SK-N-SH (cell line): ENCODE measurements at regions not wholly inside any gene's neighbourhood (a gene's known extent, or its start where the extent isn't known, plus 50 kb on each side); places are given as distances from the start of the nearest gene placed in this dataset.

Experiments used
- CTCF ChIA-PET: fragments of 300-600, 350-600 bp; formaldehyde crosslinking; extraction: SDS; loops from one replicate; lab custom pipeline; 2021; lab: Yijun Ruan, JAX
- POLR2A ChIA-PET: fragments of 350-600 bp; sonication (Branson Sonifier 250); formaldehyde crosslinking; extraction: SDS; loops from one replicate; lab custom pipeline; 2020; ENCODE audit warnings: antibody characterized with exemption, inconsistent platforms; lab: Yijun Ruan, JAX
- DNase-seq: peaks from one replicate; pipeline ENCODE4 v3.0.0; 2012
- H2AFZ ChIP-seq: fragments of 200-600 bp; sonication (generic); 2 replicates; pipeline ENCODE4 v1.8.1; 2016; ENCODE audit warnings: antibody characterized with exemption, mild to moderate bottlenecking, low read depth
- H3F3A ChIP-seq: fragments of 200-600 bp; sonication (generic); replicated peaks from 2 replicates; pipeline ENCODE3; 2016; ENCODE audit warnings: antibody characterized with exemption, mild to moderate bottlenecking; ENCODE audit not compliant: insufficient read depth
- H3K27ac ChIP-seq, 2 experiments: fragments of 200-500 bp in 1 of 2; fragments of 200-600 bp in 1 of 2; sonication (Bioruptor generic) in 1 of 2; sonication (generic), shearing (Covaris generic) in 1 of 2; 2 replicates each; pipeline versions ENCODE4 v1.5.1 to v1.6.1; 2014 to 2016; ENCODE audit warnings: low read depth in 2 of 2, inconsistent platforms in 1 of 2, low read length in 1 of 2, mild to moderate bottlenecking in 1 of 2, mixed read lengths in 1 of 2
- H3K27me3 ChIP-seq: fragments of 200-600 bp; sonication (generic), shearing (Covaris generic); 2 replicates; pipeline ENCODE4 v1.6.1; 2016; ENCODE audit warnings: mixed run types; ENCODE audit not compliant: insufficient read depth
- H3K36me3 ChIP-seq, 2 experiments: fragments of 200-500 bp in 1 of 2; fragments of 200-600 bp in 1 of 2; sonication (Bioruptor generic) in 1 of 2; sonication (generic) in 1 of 2; replicated peaks in 1 of 2; 2 replicates each; pipeline versions ENCODE3 to v1.5.1; 2014 to 2016; ENCODE audit warnings: low read length in 1 of 2, mild to moderate bottlenecking in 1 of 2; ENCODE audit not compliant: insufficient read depth in 2 of 2, control insufficient read depth in 1 of 2
- H3K4me1 ChIP-seq, 2 experiments: fragments of 200-500 bp in 1 of 2; fragments of 200-600 bp in 1 of 2; sonication (Bioruptor generic) in 1 of 2; sonication (generic), shearing (Covaris generic) in 1 of 2; 2 replicates each; pipeline versions ENCODE4 v1.5.1 to v1.6.1; 2014 to 2016; ENCODE audit warnings: low read depth in 1 of 2, low read length in 1 of 2, mixed run types in 1 of 2; ENCODE audit not compliant: insufficient read depth in 2 of 2, control insufficient read depth in 1 of 2
- H3K4me2 ChIP-seq: fragments of 200-600 bp; sonication (generic), shearing (Covaris generic); 2 replicates; pipeline ENCODE4 v1.6.1; 2017; ENCODE audit warnings: mixed run types
- H3K4me3 ChIP-seq, 2 experiments: fragments of 200-500 bp in 1 of 2; fragments of 200-600 bp in 1 of 2; sonication (Bioruptor generic) in 1 of 2; sonication (generic), shearing (Covaris generic) in 1 of 2; 2 replicates each; pipeline versions ENCODE4 v1.5.1 to v1.8.1; 2014 to 2016; ENCODE audit warnings: low read depth in 2 of 2, inconsistent platforms in 1 of 2, low read length in 1 of 2, mild to moderate bottlenecking in 1 of 2, mixed read lengths in 1 of 2, moderate library complexity in 1 of 2
- H3K79me2 ChIP-seq: fragments of 200-600 bp; sonication (generic); 2 replicates; pipeline ENCODE4 v1.8.1; 2017; ENCODE audit warnings: mild to moderate bottlenecking; ENCODE audit not compliant: insufficient read depth
- H3K9ac ChIP-seq: fragments of 200-600 bp; sonication (generic); 2 replicates; pipeline ENCODE4 v1.6.1; 2017; ENCODE audit warnings: mixed run types
- H3K9me2 ChIP-seq: fragments of 200-600 bp; sonication (generic); 2 replicates; pipeline ENCODE4 v1.6.1; 2017; ENCODE audit warnings: mixed run types
- H3K9me3 ChIP-seq: fragments of 200-600 bp; sonication (generic); 2 replicates; pipeline ENCODE4 v1.6.1; 2017; ENCODE audit warnings: mixed run types, mild to moderate bottlenecking, moderate library complexity
- H4K20me1 ChIP-seq: fragments of 200-600 bp; sonication (generic); 2 replicates; pipeline ENCODE4 v1.6.1; 2017; ENCODE audit warnings: mild to moderate bottlenecking, mixed run types; ENCODE audit not compliant: insufficient read depth
- CHD2 ChIP-seq: fragments of 150-350 bp; IDR thresholded peaks from 2 replicates; pipeline ENCODE4 v1.6.1; 2018; ENCODE audit warnings: low read length; ENCODE audit not compliant: partially characterized antibody
- ELF1 ChIP-seq: IDR thresholded peaks from 2 replicates; pipeline ENCODE4 v1.4.0; 2012
- EP300 ChIP-seq, 2 experiments: IDR thresholded peaks; 2 replicates each; pipeline versions ENCODE4 v1.4.0 to v1.6.1; 2012; ENCODE audit warnings: borderline replicate concordance in 1 of 2, low read depth in 1 of 2, low read length in 1 of 2
- EZH2phosphoT487 ChIP-seq: fragments of 200-600 bp; sonication (generic); IDR thresholded peaks from 2 replicates; pipeline ENCODE4 v1.6.1; 2017; ENCODE audit warnings: low read depth, mixed run types, mild to moderate bottlenecking, antibody characterized with exemption, moderate library complexity, borderline replicate concordance
- FOSL2 ChIP-seq: IDR thresholded peaks from 2 replicates; pipeline ENCODE4 v1.4.0; 2012; ENCODE audit warnings: low read depth, mild to moderate bottlenecking, moderate library complexity, borderline replicate concordance
- FOXJ3 ChIP-seq: sonication (generic); formaldehyde crosslinking; IDR thresholded peaks from 2 replicates; pipeline ENCODE4 v1.5.1; 2020; ENCODE audit warnings: mild to moderate bottlenecking, missing genetic modification reagents
- GABPA ChIP-seq: IDR thresholded peaks from 2 replicates; pipeline ENCODE4 v1.4.0; 2012; ENCODE audit warnings: low read depth, mild to moderate bottlenecking
- JUND ChIP-seq: IDR thresholded peaks from 2 replicates; pipeline ENCODE4 v1.4.0; 2012
- MXI1 ChIP-seq: IDR thresholded peaks from 2 replicates; pipeline ENCODE4 v1.6.1; 2012; ENCODE audit warnings: mild to moderate bottlenecking, low read depth, low read length, improper control_type of control experiment
- NFIC ChIP-seq: IDR thresholded peaks from 2 replicates; pipeline ENCODE4 v1.4.0; 2012; ENCODE audit warnings: borderline replicate concordance
- RAD21 ChIP-seq: IDR thresholded peaks from 2 replicates; pipeline ENCODE4 v1.6.1; 2012; ENCODE audit warnings: mild to moderate bottlenecking, low read length
- RCOR1 ChIP-seq: fragments of 150-350 bp; IDR thresholded peaks from 2 replicates; pipeline ENCODE4 v1.6.1; 2017; ENCODE audit warnings: antibody characterized with exemption, low read length
- RFX5 ChIP-seq: IDR thresholded peaks from 2 replicates; pipeline ENCODE4 v1.6.1; 2012; ENCODE audit warnings: mild to moderate bottlenecking, improper control_type of control experiment, low read length
- SIN3A ChIP-seq: IDR thresholded peaks from 2 replicates; pipeline ENCODE4 v1.6.1; 2012; ENCODE audit warnings: low read depth, mild to moderate bottlenecking, low read length, moderate library complexity, borderline replicate concordance
- TAF1 ChIP-seq: IDR thresholded peaks from 2 replicates; pipeline ENCODE4 v1.6.1; 2012; ENCODE audit warnings: low read depth, mild to moderate bottlenecking, low read length, moderate library complexity, borderline replicate concordance
- TCF12 ChIP-seq: IDR thresholded peaks from 2 replicates; pipeline ENCODE4 v1.4.0; 2012
- ZBTB33 ChIP-seq: IDR thresholded peaks from 2 replicates; pipeline ENCODE4 v1.4.0; 2012; ENCODE audit warnings: low read depth, borderline replicate concordance
- WGBS: methylation state at CpG from one replicate; pipeline ENCODE4 v1.1.6; 2017; ENCODE audit warnings: low lambda C conversion rate; 5-methylcytosine and 5-hydroxymethylcytosine counted together
- TF ChIP-seq, protein P1 (sequence below): IDR thresholded peaks from 2 replicates; pipeline ENCODE4 v1.6.1; 2012; ENCODE audit warnings: mild to moderate bottlenecking, low read depth, low read length, moderate library complexity
- TF ChIP-seq, protein P2 (sequence below): IDR thresholded peaks from 2 replicates; pipeline ENCODE4 v1.4.0; 2012; ENCODE audit warnings: low read depth, borderline replicate concordance

DNA sequence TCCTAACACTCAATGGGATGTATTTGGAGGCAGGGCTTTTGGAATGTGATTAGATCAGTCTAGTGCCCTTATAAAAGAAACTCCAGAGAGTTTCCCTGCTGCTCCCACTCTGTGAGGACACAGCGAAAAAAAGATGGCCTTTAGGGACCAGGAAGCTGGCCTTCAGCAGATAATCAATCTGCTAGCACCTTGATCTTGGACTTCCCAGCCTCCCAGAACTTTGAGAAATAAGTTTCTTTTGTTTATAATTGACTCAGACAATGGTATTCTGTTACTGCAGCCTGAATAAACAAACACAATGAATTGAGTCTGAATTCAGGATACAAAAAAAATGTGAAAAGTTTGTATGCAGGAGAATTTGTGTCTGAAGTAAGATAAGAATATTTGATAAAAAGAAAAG is 842.1 kb downstream of the FSTL5 start:
- WGBS, result 38% methylated on average over 1 of the region's 1 CpG
- Histone ChIP-seq H3K9me2 (no peaks in the 10 kb centered on the region), H3K27me3 (no peaks in the 10 kb centered on the region), H3K79me2 (no peaks in the 10 kb centered on the region), H4K20me1 (no peaks in the 10 kb centered on the region), H3K4me2 (no peak overlapping the region), H3F3A (no peaks in the 10 kb centered on the region), H2AFZ (no peak overlapping the region), H3K4me1 (no peaks in the 10 kb centered on the region), H3K36me3 (no peaks in the 10 kb centered on the region), H3K4me3 (no peak overlapping the region), H3K9me3 (no peaks in the 10 kb centered on the region), H3K9ac (no peak overlapping the region), H3K27ac (no peak overlapping the region)
- DNase-seq, result no peak
- no peak for TF ChIP-seq SIN3A
- TF ChIP-seq TAF1, result no peak
- TF ChIP-seq ZBTB33, result no peak
- no peak for TF ChIP-seq RAD21
- TF ChIP-seq ELF1, result no peak
- TF ChIP-seq EZH2phosphoT487, result no peak
- TF ChIP-seq, protein P1, sequence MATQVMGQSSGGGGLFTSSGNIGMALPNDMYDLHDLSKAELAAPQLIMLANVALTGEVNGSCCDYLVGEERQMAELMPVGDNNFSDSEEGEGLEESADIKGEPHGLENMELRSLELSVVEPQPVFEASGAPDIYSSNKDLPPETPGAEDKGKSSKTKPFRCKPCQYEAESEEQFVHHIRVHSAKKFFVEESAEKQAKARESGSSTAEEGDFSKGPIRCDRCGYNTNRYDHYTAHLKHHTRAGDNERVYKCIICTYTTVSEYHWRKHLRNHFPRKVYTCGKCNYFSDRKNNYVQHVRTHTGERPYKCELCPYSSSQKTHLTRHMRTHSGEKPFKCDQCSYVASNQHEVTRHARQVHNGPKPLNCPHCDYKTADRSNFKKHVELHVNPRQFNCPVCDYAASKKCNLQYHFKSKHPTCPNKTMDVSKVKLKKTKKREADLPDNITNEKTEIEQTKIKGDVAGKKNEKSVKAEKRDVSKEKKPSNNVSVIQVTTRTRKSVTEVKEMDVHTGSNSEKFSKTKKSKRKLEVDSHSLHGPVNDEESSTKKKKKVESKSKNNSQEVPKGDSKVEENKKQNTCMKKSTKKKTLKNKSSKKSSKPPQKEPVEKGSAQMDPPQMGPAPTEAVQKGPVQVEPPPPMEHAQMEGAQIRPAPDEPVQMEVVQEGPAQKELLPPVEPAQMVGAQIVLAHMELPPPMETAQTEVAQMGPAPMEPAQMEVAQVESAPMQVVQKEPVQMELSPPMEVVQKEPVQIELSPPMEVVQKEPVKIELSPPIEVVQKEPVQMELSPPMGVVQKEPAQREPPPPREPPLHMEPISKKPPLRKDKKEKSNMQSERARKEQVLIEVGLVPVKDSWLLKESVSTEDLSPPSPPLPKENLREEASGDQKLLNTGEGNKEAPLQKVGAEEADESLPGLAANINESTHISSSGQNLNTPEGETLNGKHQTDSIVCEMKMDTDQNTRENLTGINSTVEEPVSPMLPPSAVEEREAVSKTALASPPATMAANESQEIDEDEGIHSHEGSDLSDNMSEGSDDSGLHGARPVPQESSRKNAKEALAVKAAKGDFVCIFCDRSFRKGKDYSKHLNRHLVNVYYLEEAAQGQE, result no peak
- TF ChIP-seq GABPA, result no peak
- TF ChIP-seq, protein P2, sequence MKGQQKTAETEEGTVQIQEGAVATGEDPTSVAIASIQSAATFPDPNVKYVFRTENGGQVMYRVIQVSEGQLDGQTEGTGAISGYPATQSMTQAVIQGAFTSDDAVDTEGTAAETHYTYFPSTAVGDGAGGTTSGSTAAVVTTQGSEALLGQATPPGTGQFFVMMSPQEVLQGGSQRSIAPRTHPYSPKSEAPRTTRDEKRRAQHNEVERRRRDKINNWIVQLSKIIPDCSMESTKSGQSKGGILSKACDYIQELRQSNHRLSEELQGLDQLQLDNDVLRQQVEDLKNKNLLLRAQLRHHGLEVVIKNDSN, result no peak
- TF ChIP-seq FOSL2, result no peak
- no peak for TF ChIP-seq EP300 (IDR thresholded peaks at IDR 0.05; ENCODE audit: borderline replicate concordance in 1 of 2, low read depth in 1 of 2, low read length in 1 of 2)
- no peak for TF ChIP-seq NFIC
- TF ChIP-seq MXI1, result no peak
- TF ChIP-seq CHD2, result no peak
- TF ChIP-seq RCOR1, result no peak
- no peak for TF ChIP-seq JUND
- no peak for TF ChIP-seq RFX5
- TF ChIP-seq TCF12, result no peak
- TF ChIP-seq FOXJ3, result no peak
- ChIA-PET CTCF (interaction anchor here (1.9 kb wide), 1 partner anchor 10 kb away, joined by 4 read pairs; no protein-coding TSS in a partner anchor), POLR2A (no interaction called here)
